ENCODE measurements at regions not wholly inside any gene's neighbourhood (a gene's known extent, or its start where the extent isn't known, plus 50 kb on each side); places are given as distances from the start of the nearest gene placed in this dataset.

DNA sequence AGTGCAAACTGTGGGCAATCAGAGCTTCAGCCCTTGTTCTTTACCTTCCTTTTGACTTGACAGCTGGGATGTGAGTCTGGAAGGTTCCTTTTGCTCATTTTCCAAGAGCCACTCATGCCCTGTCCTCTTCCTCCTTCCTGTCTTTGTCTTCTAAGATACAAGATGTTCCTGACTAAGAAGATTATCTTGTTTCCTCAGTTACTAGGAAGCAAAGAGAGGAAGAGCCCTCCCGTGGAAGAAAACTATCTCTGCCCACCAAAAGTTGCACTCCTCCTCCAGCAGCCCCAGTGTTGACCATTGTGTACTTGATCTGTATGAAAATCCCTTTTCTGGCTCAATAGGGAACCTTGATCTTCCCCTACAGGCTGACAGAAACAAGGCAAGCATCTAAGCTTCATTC lies 138.0 kb downstream of the C12orf75 start:
- Histone ChIP-seq H3K9me3 (ENCODE audit: control insufficient read depth in 1 of 2, insufficient read depth in 1 of 2, low read depth in 1 of 2, low read length in 2 of 2) (no peaks in the 10 kb centered on the region), H3K36me3 (ENCODE audit: control insufficient read depth in 1 of 2, insufficient read depth in 2 of 2, low read length in 2 of 2) (no peaks in the 10 kb centered on the region), H3K9ac (ENCODE audit: low read length) (no peak overlapping the region), H3K4me1 (ENCODE audit: control insufficient read depth in 1 of 2, insufficient read depth in 2 of 2, low read length in 2 of 2) (no peaks in the 10 kb centered on the region), H2AFZ (ENCODE audit: low read depth, low read length, poor library complexity, severe bottlenecking) (no peak overlapping the region), H3K27ac (ENCODE audit: low read depth, low read length) (no peak overlapping the region), H3K27me3 (ENCODE audit: insufficient read depth, low read length) (peaks cover 23% of the 10 kb centered on the region; the same call in 1 of the 2 replicates), H3K79me2 (ENCODE audit: insufficient read depth, low read length) (no peaks in the 10 kb centered on the region), H3K4me3 (replicated peaks in 1 of 2; ENCODE audit: low read depth in 1 of 2, low read length in 2 of 2) (no peak overlapping the region), H4K20me1 (ENCODE audit: insufficient read depth) (no peaks in the 10 kb centered on the region), H3K4me2 (ENCODE audit: low read length) (no peak overlapping the region), H3K9me2 (ENCODE audit: insufficient read depth) (no peaks in the 10 kb centered on the region)
- no peak for ATAC-seq
- POLR2A ChIA-PET = no interaction called here
- DNase-seq (ENCODE audit: low read depth, low spot score) = no peak
- no peak for TF ChIP-seq POLR2A (IDR thresholded peaks at IDR 0.05; ENCODE audit: borderline replicate concordance, extremely low read depth, insufficient read depth, insufficient read length)
- TF ChIP-seq, protein P1, sequence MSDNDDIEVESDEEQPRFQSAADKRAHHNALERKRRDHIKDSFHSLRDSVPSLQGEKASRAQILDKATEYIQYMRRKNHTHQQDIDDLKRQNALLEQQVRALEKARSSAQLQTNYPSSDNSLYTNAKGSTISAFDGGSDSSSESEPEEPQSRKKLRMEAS (IDR thresholded peaks at IDR 0.05) = no peak
- TF ChIP-seq, protein P2, sequence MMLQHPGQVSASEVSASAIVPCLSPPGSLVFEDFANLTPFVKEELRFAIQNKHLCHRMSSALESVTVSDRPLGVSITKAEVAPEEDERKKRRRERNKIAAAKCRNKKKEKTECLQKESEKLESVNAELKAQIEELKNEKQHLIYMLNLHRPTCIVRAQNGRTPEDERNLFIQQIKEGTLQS (IDR thresholded peaks at IDR 0.05) = no peak
- no peak for TF ChIP-seq POLR2AphosphoS5 (IDR thresholded peaks at IDR 0.05; ENCODE audit: low read depth, low read length)
- TF ChIP-seq EZH2 (IDR thresholded peaks at IDR 0.05) = no peak
- TF ChIP-seq SP1 (IDR thresholded peaks at IDR 0.05; ENCODE audit: low read depth) = no peak
- TF ChIP-seq EGR1 (IDR thresholded peaks at IDR 0.05; ENCODE audit: low read depth) = no peak
- no peak for TF ChIP-seq CBX3 (IDR thresholded peaks at IDR 0.05; ENCODE audit: low read depth)
- no peak for TF ChIP-seq YY1 (IDR thresholded peaks at IDR 0.05; ENCODE audit: extremely low read depth, insufficient replicate concordance, low read depth, low read length)
- no peak for TF ChIP-seq ZFX (IDR thresholded peaks at IDR 0.05)
- no peak for TF ChIP-seq TCF7L2 (IDR thresholded peaks at IDR 0.05; ENCODE audit: borderline replicate concordance, extremely low read depth, insufficient read depth, insufficient read length)
- TF ChIP-seq SRF (IDR thresholded peaks at IDR 0.05; ENCODE audit: low read depth) = no peak
- TF ChIP-seq, protein P3, sequence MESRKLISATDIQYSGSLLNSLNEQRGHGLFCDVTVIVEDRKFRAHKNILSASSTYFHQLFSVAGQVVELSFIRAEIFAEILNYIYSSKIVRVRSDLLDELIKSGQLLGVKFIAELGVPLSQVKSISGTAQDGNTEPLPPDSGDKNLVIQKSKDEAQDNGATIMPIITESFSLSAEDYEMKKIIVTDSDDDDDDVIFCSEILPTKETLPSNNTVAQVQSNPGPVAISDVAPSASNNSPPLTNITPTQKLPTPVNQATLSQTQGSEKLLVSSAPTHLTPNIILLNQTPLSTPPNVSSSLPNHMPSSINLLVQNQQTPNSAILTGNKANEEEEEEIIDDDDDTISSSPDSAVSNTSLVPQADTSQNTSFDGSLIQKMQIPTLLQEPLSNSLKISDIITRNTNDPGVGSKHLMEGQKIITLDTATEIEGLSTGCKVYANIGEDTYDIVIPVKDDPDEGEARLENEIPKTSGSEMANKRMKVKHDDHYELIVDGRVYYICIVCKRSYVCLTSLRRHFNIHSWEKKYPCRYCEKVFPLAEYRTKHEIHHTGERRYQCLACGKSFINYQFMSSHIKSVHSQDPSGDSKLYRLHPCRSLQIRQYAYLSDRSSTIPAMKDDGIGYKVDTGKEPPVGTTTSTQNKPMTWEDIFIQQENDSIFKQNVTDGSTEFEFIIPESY (IDR thresholded peaks at IDR 0.05; ENCODE audit: extremely low read depth, insufficient replicate concordance, low read length) = no peak
- TF ChIP-seq ELF1 (IDR thresholded peaks at IDR 0.05; ENCODE audit: borderline replicate concordance, low read depth) = no peak
- TF ChIP-seq RAD21 (IDR thresholded peaks at IDR 0.05; ENCODE audit: low read depth) = no peak
- TF ChIP-seq, protein P4, sequence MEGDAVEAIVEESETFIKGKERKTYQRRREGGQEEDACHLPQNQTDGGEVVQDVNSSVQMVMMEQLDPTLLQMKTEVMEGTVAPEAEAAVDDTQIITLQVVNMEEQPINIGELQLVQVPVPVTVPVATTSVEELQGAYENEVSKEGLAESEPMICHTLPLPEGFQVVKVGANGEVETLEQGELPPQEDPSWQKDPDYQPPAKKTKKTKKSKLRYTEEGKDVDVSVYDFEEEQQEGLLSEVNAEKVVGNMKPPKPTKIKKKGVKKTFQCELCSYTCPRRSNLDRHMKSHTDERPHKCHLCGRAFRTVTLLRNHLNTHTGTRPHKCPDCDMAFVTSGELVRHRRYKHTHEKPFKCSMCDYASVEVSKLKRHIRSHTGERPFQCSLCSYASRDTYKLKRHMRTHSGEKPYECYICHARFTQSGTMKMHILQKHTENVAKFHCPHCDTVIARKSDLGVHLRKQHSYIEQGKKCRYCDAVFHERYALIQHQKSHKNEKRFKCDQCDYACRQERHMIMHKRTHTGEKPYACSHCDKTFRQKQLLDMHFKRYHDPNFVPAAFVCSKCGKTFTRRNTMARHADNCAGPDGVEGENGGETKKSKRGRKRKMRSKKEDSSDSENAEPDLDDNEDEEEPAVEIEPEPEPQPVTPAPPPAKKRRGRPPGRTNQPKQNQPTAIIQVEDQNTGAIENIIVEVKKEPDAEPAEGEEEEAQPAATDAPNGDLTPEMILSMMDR (IDR thresholded peaks at IDR 0.05 in 2 of 3, conservative IDR thresholded peaks at IDR 0.05 in 1 of 3; ENCODE audit: borderline replicate concordance in 1 of 3, insufficient read depth in 1 of 3, low read depth in 2 of 3, low read length in 2 of 3) = no peak
- TF ChIP-seq SIN3A (IDR thresholded peaks at IDR 0.05; ENCODE audit: low read depth) = no peak
- TF ChIP-seq JUND (IDR thresholded peaks at IDR 0.05) = no peak
- no peak for TF ChIP-seq ZNF274 (IDR thresholded peaks at IDR 0.05; ENCODE audit: low read depth, low read length)
- intact Hi-C loops (cut with micrococcal nuclease) = no loop called here
- no TSS peak for BruUV-seq (replicated peaks)
- RAD21 ChIA-PET (ENCODE audit: low non-redundant PET in 1 of 2, low total read pairs in 2 of 2, uncharacterized antibody in 2 of 2, unreplicated experiment in 2 of 2) = no interaction called here
- CTCF ChIA-PET = no interaction called here
